ENCODE measurements at regions not wholly inside any gene's neighbourhood (a gene's known extent, or its start where the extent isn't known, plus 50 kb on each side); places are given as distances from the start of the nearest gene placed in this dataset.

DNA sequence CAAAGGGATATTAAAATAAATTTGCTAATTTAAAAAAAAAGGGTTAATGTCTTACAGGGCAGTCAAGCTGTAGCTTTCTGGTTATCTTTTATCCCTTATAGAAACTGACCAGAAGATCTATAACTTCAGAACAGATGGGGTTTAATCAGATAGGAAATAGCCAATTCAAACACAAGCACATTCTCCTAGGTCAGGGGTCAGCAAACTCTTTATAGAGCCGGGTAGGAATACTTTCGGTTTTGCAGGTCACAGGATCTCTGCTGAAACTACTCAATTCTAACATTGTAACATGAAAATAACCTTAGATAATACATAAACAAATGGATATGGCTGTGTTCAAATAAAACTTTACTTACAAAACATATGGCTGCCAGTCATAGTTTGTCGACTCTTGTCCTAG, 479.8 kb downstream of the ADRA2A start:
- Mint-ChIP-seq H3K4me3 (no peak overlapping the region), H3K36me3 (no peaks in the 10 kb centered on the region), H3K27me3 (ENCODE audit: low read depth in 2 of 2) (no peaks in the 10 kb centered on the region), H3K27ac (no peak overlapping the region), H3K4me1 (no peaks in the 10 kb centered on the region), H3K9me3 (no peaks in the 10 kb centered on the region)
- no peaks in the 10 kb centered on the region for H3K36me3 ChIP-seq (ENCODE audit: control insufficient read depth, insufficient read depth, low read length)
- no peaks in the 10 kb centered on the region for H3K4me1 ChIP-seq (ENCODE audit: control insufficient read depth, insufficient read depth, low read length)
- H3K27ac ChIP-seq (ENCODE audit: low read length), result no peak overlapping the region
- H3K9me3 ChIP-seq (ENCODE audit: control insufficient read depth, insufficient read depth, low read length), result no peaks in the 10 kb centered on the region
- intact Hi-C loops (cut with micrococcal nuclease), result no loop called here
- WGBS (ENCODE audit: insufficient coverage), result no CpG with 5 or more reads among the region's 3 CpGs
- TF ChIP-seq, protein P1, sequence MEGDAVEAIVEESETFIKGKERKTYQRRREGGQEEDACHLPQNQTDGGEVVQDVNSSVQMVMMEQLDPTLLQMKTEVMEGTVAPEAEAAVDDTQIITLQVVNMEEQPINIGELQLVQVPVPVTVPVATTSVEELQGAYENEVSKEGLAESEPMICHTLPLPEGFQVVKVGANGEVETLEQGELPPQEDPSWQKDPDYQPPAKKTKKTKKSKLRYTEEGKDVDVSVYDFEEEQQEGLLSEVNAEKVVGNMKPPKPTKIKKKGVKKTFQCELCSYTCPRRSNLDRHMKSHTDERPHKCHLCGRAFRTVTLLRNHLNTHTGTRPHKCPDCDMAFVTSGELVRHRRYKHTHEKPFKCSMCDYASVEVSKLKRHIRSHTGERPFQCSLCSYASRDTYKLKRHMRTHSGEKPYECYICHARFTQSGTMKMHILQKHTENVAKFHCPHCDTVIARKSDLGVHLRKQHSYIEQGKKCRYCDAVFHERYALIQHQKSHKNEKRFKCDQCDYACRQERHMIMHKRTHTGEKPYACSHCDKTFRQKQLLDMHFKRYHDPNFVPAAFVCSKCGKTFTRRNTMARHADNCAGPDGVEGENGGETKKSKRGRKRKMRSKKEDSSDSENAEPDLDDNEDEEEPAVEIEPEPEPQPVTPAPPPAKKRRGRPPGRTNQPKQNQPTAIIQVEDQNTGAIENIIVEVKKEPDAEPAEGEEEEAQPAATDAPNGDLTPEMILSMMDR (IDR thresholded peaks at IDR 0.05), result no peak
- no peak for DNase-seq
- H3K4me3 ChIP-seq (ENCODE audit: low read length), result no peak overlapping the region
- H3K27me3 ChIP-seq (ENCODE audit: control insufficient read depth, insufficient read depth, low read length), result no peaks in the 10 kb centered on the region
- ATAC-seq, result no peak

DNA sequence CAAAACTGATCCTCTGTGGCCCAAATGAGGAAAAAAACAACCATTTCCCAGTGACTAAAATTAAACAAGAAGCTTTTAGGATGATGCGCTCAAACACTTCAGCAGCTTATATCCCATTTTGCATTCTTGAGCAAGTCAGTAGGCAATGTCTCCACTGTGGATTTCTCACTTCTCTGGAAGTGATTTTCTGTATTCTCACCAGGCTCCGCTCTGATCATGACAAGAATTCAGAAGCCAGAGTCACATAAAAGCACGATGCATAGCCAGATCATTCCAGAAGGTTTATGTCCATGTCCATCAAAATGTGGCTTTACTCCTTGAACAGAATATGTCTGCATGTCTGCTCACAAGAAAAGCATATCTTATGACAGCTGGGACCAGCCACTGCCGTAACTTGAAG, 481.4 kb downstream of the ADRA2A start:
- Histone ChIP-seq H3K36me3 (ENCODE audit: control insufficient read depth, insufficient read depth, low read length) (no peaks in the 10 kb centered on the region), H3K4me3 (ENCODE audit: low read length) (no peak overlapping the region), H3K9me3 (ENCODE audit: control insufficient read depth, insufficient read depth, low read length) (no peaks in the 10 kb centered on the region), H3K27ac (ENCODE audit: low read length) (no peak overlapping the region), H3K4me1 (ENCODE audit: control insufficient read depth, insufficient read depth, low read length) (no peaks in the 10 kb centered on the region), H3K27me3 (ENCODE audit: control insufficient read depth, insufficient read depth, low read length) (no peaks in the 10 kb centered on the region)
- Mint-ChIP-seq H3K9me3 (no peaks in the 10 kb centered on the region), H3K36me3 (no peaks in the 10 kb centered on the region), H3K4me1 (no peaks in the 10 kb centered on the region), H3K27me3 (ENCODE audit: low read depth in 2 of 2) (no peaks in the 10 kb centered on the region), H3K4me3 (no peak overlapping the region), H3K27ac (no peak overlapping the region)
- ATAC-seq (no peak), DNase-seq (no peak)
- 93% methylated on average over 4 of the region's 4 CpGs for WGBS (ENCODE audit: insufficient coverage)
- TF ChIP-seq, protein P1 (IDR thresholded peaks at IDR 0.05), result no peak
- intact Hi-C loops (cut with micrococcal nuclease), result no loop called here

DNA sequence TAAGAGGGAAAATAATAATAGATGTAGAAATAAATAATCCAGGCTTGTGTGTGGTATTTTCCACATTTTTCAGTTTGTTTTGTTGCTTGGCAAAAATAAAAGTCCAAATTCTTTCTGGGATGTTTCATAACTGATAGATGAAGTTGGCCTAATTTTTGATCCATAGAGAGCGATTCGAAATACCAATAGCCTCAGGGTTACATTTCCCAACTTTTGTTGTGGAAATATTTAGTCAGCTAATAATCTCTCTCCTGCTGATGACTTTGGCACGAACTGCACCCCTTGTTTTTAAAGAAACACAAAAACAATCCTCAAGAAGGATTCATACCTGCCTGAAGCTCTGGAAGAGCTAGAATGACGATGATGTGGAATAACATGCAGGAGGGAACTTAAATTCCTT, 483.2 kb downstream of the ADRA2A start:
- H3K27me3 ChIP-seq (ENCODE audit: control insufficient read depth, insufficient read depth, low read length), result no peaks in the 10 kb centered on the region
- Mint-ChIP-seq H3K27me3 (ENCODE audit: low read depth in 2 of 2) (no peaks in the 10 kb centered on the region), H3K27ac (no peak overlapping the region), H3K4me1 (no peaks in the 10 kb centered on the region), H3K36me3 (no peaks in the 10 kb centered on the region), H3K9me3 (no peaks in the 10 kb centered on the region), H3K4me3 (no peak overlapping the region)
- 100% methylated on average over 1 of the region's 4 CpGs for WGBS (ENCODE audit: insufficient coverage)
- DNase-seq (no peak), ATAC-seq (no peak)
- TF ChIP-seq, protein P1 (IDR thresholded peaks at IDR 0.05), result no peak
- no peaks in the 10 kb centered on the region for H3K9me3 ChIP-seq (ENCODE audit: control insufficient read depth, insufficient read depth, low read length)
- H3K4me3 ChIP-seq (ENCODE audit: low read length), result no peak overlapping the region
- no peaks in the 10 kb centered on the region for H3K36me3 ChIP-seq (ENCODE audit: control insufficient read depth, insufficient read depth, low read length)
- H3K27ac ChIP-seq (ENCODE audit: low read length), result no peak overlapping the region
- intact Hi-C loops (cut with micrococcal nuclease), result no loop called here
- no peaks in the 10 kb centered on the region for H3K4me1 ChIP-seq (ENCODE audit: control insufficient read depth, insufficient read depth, low read length)

DNA sequence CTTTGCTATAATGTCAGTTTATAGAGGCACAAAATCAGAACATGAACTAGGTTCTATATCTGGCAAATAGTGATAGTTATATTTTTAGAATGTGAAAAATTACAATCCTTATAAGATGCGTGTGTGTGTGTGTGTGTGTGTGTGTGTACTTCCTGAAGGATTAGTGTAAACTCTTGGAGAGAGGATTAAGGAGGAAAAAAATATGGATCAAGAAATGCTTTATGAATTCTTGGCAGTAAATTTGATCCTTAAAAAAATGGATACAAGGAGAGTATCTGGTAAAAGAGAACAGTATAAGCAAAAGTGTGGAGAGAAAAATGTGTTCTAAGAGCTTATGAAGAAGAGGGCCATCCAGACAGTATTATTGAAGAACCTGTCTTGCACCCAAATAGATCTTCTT, 484.3 kb downstream of the ADRA2A start:
- Mint-ChIP-seq H3K4me1 (no peaks in the 10 kb centered on the region), H3K27ac (no peak overlapping the region), H3K4me3 (no peak overlapping the region), H3K9me3 (peaks cover 0 to under 1% of the 10 kb centered on the region in 2 donors), H3K36me3 (no peaks in the 10 kb centered on the region), H3K27me3 (ENCODE audit: low read depth in 2 of 2) (no peaks in the 10 kb centered on the region)
- Histone ChIP-seq H3K27ac (ENCODE audit: low read length) (no peak overlapping the region), H3K4me3 (ENCODE audit: low read length) (no peak overlapping the region), H3K36me3 (ENCODE audit: control insufficient read depth, insufficient read depth, low read length) (no peaks in the 10 kb centered on the region), H3K4me1 (ENCODE audit: control insufficient read depth, insufficient read depth, low read length) (no peaks in the 10 kb centered on the region), H3K9me3 (ENCODE audit: control insufficient read depth, insufficient read depth, low read length) (no peaks in the 10 kb centered on the region), H3K27me3 (ENCODE audit: control insufficient read depth, insufficient read depth, low read length) (no peaks in the 10 kb centered on the region)
- intact Hi-C loops (cut with micrococcal nuclease), result no loop called here
- WGBS (ENCODE audit: insufficient coverage), result 94% methylated on average over 1 of the region's 1 CpG
- TF ChIP-seq, protein P1 (IDR thresholded peaks at IDR 0.05), result no peak
- DNase-seq, result no peak
- no peak for ATAC-seq
